Activated T-helper 1 cell treated with anti-CD3 and anti-CD28 coated beads, Interleukin-12 subunit alpha, Interleukin-12 subunit beta, Interleukin-2, Interleukin-4 antibody, amounts not matched to agents 30 ng/mL and 10 ng/mL and 1 ng/mL, durations not matched to agents 14 hours and 24 hours and 36 hours (primary cell): ENCODE measurements at regions not wholly inside any gene's neighbourhood (a gene's known extent, or its start where the extent isn't known, plus 50 kb on each side); places are given as distances from the start of the nearest gene placed in this dataset.

ENCODE experiments used
- DNase-seq: peaks from one replicate; pipeline ENCODE4 v3.0.0; 2021; ENCODE audit warnings: low spot score
- H3K27ac Mint-ChIP-seq: one replicate; pipeline ENCODE4 v1.8.0; 2021; ENCODE audit warnings: mild to moderate bottlenecking, mixed read lengths
- H3K27me3 Mint-ChIP-seq: one replicate; pipeline ENCODE4 v1.8.0; 2022; ENCODE audit warnings: mild to moderate bottlenecking, moderate library complexity, mixed read lengths; ENCODE audit not compliant: insufficient read depth
- H3K36me3 Mint-ChIP-seq: one replicate; pipeline ENCODE4 v1.8.0; 2021; ENCODE audit warnings: low read depth, mixed read lengths
- H3K4me1 Mint-ChIP-seq: one replicate; pipeline ENCODE4 v1.8.0; 2021; ENCODE audit warnings: low read depth, mixed read lengths
- H3K4me3 Mint-ChIP-seq: one replicate; pipeline ENCODE4 v1.8.0; 2021; ENCODE audit warnings: mild to moderate bottlenecking, moderate library complexity, mixed read lengths
- H3K9me3 Mint-ChIP-seq: one replicate; pipeline ENCODE4 v1.8.0; 2021; ENCODE audit warnings: mixed read lengths
- intact Hi-C: fragments of 100-400 bp; cut with micrococcal nuclease; formaldehyde crosslinking; loops from one replicate; pipeline ENCODE4 v1.15.1; 2024

DNA sequence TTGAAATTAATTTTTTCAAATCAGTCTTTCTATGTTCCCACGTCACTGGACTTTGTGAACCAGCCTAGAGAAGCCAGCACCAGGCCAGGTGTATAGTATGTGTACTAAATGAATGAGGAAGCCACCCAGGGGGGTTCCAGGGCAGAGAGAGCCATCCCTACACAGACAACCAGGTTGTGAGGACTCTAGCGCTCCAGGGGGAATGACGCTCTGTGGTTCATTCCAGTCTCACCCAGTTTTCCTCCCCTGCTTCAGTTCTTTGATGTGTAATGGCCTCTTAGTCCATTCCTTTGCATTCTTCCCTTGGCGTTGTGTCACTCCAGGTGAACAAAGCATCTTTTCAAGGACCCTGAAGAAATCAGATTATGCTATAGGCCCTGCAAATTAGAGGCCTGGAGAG lies 330.6 kb downstream of the NSG2 start:
- DNase-seq = no peak
- no peaks in the 10 kb centered on the region for H3K9me3 Mint-ChIP-seq
- no peaks in the 10 kb centered on the region for H3K36me3 Mint-ChIP-seq
- H3K4me1 Mint-ChIP-seq = no peaks in the 10 kb centered on the region
- H3K27me3 Mint-ChIP-seq = no peaks in the 10 kb centered on the region
- no peak overlapping the region for H3K4me3 Mint-ChIP-seq
- H3K27ac Mint-ChIP-seq = no peak overlapping the region
- intact Hi-C loops = no loop called here

DNA sequence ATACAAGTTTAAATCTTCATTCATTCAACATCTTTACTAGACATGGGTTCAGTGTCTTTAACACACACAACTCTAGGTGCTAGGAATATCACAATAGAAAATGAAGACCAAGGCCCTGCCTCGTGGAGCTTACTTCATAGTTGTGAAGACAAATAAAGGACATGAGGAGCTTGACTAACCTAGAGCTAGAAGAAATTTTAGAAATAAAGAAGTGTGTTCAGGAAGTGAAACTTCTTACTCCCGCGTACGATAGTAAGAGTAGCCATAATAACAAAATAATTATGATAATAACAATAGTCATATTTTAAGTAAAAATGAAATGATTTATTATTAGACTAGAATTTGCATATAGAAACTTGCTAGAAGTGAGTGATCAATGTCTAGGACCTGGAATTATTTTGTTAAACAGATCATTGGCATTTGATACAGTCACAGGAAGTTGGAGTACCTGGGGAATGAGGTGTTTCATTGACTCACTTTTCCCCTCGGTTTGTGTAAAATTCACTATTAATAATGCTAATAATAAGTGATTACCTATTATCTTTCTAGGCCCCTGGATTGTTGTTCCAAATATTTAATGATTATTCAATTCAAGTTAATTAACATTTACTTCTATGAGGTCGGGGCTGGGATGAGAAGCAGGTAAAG lies 331.3 kb downstream of the NSG2 start:
- H3K4me1 Mint-ChIP-seq = no peaks in the 10 kb centered on the region
- H3K9me3 Mint-ChIP-seq = no peaks in the 10 kb centered on the region
- DNase-seq = no peak
- intact Hi-C loops = no loop called here
- H3K27ac Mint-ChIP-seq = no peak overlapping the region
- H3K36me3 Mint-ChIP-seq = no peaks in the 10 kb centered on the region
- H3K27me3 Mint-ChIP-seq = peaks cover 1% of the 10 kb centered on the region
- no peak overlapping the region for H3K4me3 Mint-ChIP-seq

DNA sequence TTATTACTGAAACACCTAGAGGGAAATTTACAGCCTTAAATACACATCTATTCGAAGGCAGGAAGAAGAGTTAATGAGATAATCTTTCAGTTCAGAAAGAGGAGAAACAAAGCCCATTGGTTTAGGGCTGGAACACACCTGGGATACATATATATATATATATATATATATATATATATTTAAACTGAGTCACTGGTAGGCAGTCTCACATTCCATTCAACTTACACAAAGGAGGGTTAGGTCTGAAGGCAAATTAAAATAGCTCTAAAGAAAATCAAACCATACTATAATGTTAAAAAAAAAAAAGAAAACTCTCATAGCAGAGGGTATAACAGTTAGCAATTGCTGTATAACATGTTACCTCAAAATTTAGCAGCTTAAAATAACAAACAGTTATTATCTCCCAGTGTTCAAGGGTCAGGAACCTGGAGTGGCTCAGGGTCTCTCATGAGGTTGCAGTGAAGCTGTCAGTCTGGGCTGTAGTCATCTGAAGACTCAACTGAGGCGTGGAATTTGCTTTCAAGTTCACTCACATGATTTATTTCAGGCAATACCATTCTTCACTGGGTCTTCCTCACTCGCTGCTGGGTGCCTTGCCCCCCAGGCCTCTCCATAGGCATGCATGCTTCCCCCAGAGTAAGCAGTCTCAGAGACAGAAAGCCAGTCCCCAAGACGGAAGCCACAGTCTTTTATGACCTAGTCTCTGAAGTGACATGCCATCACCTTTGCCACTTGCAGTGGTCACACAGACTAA lies 332.8 kb downstream of the NSG2 start:
- no peak overlapping the region for H3K4me3 Mint-ChIP-seq
- H3K27me3 Mint-ChIP-seq = peaks cover 1% of the 10 kb centered on the region
- intact Hi-C loops = no loop called here
- H3K4me1 Mint-ChIP-seq = no peaks in the 10 kb centered on the region
- H3K36me3 Mint-ChIP-seq = no peaks in the 10 kb centered on the region
- H3K9me3 Mint-ChIP-seq = no peaks in the 10 kb centered on the region
- no peak for DNase-seq
- no peak overlapping the region for H3K27ac Mint-ChIP-seq

DNA sequence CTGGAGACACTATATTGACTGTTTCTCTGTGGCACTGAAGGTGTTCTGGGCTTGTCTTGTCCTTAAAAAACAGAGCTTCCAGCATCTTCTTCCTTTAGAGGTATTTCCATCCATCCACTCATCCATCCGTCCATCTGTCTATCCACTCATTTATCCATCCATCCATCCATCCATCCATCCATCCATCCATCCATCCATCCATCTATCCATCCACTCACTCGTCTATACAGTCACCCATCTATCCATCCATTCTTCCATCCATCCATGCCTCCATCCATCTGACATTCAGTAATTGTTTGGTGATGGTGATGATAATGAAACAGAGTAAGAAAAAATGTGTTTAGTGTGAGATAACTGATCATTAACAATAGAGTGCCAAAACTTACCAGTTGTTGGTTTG lies 334.8 kb downstream of the NSG2 start:
- Mint-ChIP-seq H3K27me3 (peaks cover 1% of the 10 kb centered on the region), H3K4me1 (no peaks in the 10 kb centered on the region), H3K9me3 (no peaks in the 10 kb centered on the region)

DNA sequence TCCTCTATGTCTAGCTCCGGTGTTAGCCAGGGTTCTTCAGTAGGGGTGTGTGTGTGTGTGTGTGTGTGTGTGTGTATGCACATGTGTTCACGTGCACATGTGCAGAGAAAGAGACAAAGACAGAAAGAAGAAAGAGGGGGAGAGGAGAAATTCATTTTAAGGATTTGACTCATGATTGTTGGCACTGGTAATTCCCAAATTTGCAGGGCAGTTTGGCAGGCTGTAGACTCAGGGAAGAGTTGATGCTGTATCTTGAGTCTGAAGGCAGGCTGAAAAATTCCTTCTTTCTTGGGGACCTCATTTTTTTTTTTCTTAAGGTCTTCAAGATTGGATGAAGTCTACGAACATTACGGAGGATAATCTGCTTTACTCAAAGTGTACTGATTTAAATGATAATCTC lies 335.7 kb downstream of the NSG2 start:
- Mint-ChIP-seq H3K9me3 (no peaks in the 10 kb centered on the region), H3K36me3 (no peaks in the 10 kb centered on the region), H3K27me3 (peaks cover 1% of the 10 kb centered on the region), H3K4me1 (no peaks in the 10 kb centered on the region), H3K27ac (no peak overlapping the region), H3K4me3 (no peak overlapping the region)
- DNase-seq = no peak
- intact Hi-C loops = no loop called here

More for the DNA sequence above, 334.8 kb downstream of the NSG2 start:
- Mint-ChIP-seq H3K36me3 (no peaks in the 10 kb centered on the region), H3K4me3 (no peak overlapping the region), H3K27ac (no peak overlapping the region)
- DNase-seq = no peak
- intact Hi-C loops = no loop called here

DNA sequence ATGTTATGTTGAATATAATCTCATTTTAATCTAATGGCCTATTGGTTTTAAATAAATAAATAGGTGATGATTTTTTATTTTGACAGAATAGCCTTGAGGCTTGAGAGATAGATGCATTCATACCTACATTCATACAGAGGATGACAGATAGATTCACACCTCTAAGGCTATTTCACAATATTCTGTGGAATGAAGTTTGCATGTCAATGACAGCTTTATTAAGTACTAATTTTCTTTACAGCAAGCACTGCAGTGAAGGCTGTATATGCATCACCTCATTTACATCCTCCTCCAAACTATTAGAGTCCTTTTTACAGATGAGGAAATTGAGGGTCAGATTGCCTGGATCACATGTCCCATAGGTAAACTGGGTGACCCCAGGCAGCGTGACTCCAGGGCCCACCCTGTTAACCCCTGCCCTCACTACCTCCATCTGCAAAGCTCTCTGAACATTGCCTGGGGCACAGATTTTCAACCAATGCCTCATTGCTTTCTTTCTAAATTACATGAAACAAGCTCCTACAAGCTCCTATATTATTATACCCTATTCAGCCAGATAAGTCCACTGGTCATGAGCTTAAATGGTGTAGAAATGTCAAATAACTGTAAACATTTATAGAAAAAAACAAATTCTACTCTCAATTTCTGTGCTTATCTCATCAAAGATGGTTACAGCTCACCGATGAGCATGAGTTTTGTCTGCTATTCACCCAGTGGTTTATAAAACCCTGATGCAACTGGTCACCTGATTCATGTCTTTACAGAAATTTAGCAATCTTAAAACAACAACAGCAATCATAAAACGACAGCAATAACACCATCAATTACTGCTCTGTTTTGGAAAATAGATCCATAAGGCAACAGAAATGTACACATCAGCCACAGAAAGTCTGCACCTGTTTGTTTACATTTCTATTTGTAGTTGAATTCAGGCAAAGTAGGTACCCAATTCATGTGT lies 338.0 kb downstream of the NSG2 start:
- H3K4me1 Mint-ChIP-seq = no peaks in the 10 kb centered on the region
- H3K27me3 Mint-ChIP-seq = peaks cover 3% of the 10 kb centered on the region
- intact Hi-C loops = no loop called here
- H3K4me3 Mint-ChIP-seq = no peak overlapping the region
- no peaks in the 10 kb centered on the region for H3K9me3 Mint-ChIP-seq
- no peak for DNase-seq
- H3K27ac Mint-ChIP-seq = no peak overlapping the region
- H3K36me3 Mint-ChIP-seq = no peaks in the 10 kb centered on the region

DNA sequence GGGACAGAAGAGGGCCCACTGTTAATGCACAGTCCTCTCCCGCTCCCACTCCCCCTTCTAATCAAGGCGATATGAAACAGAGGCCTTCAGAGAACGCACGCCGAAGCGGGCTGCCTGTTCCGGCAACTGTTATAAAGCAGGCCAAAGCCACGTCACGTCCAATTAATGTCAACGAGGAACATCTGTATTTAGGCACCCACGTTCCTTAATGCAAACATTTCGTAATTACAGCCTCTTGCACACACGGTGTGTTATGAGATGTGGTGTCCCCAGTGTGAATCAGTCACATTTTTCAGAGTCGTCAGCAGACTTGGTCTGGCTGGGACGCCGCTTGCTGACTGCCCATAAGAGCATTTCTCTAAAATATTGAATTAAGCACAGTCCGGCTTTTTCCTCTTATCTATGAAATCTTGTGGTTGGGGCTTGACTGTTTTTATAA lies 339.0 kb downstream of the NSG2 start:
- DNase-seq = no peak
- no peaks in the 10 kb centered on the region for H3K4me1 Mint-ChIP-seq
- intact Hi-C loops = no loop called here
- H3K27me3 Mint-ChIP-seq = peaks cover 3% of the 10 kb centered on the region
- no peak overlapping the region for H3K27ac Mint-ChIP-seq
- H3K9me3 Mint-ChIP-seq = no peaks in the 10 kb centered on the region
- H3K36me3 Mint-ChIP-seq = no peaks in the 10 kb centered on the region
- no peak overlapping the region for H3K4me3 Mint-ChIP-seq

DNA sequence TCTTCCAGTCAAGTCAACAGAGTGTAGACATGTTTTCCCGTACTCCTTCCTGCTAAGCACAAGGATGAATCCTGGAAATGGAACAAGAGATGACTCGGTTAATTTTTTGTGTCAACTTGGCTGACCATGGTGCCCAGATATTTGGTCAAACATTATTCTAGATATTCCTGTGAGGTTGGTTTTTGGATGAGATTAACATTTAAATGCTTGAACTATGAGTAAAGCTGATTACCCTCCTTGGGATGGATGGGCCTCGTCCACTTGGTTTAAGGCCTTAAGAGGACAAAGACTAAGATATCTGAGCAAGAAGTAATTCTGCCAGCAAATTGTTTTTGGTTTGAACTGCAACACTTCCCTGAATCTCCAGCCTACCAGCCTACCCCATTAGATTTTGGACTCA lies 338.1 kb upstream of the MSX2 start:
- Mint-ChIP-seq H3K27me3 (peaks cover 5% of the 10 kb centered on the region), H3K36me3 (no peaks in the 10 kb centered on the region), H3K4me3 (no peak overlapping the region), H3K9me3 (no peaks in the 10 kb centered on the region), H3K27ac (no peak overlapping the region), H3K4me1 (no peaks in the 10 kb centered on the region)
- no peak for DNase-seq
- intact Hi-C loops = no loop called here

DNA sequence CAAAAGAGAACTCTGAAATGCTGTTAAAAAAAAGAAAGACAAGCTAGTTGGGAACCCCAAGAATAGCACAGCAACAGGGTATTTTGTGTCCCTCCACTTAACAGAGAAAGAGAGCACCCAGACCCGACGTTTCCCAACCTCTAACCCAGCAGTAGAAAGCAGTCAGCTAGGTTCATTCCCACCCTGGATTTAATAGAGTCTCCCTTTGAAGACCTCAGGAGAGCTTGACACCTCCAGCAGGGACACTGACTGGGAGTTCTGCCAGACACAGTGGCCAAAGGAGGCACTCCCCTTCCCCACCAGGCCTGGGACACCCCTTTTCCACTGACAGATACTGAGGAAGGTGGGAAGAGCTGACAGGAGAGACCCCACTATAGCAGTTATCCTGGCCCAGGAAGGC lies 337.5 kb upstream of the MSX2 start:
- no peak overlapping the region for H3K27ac Mint-ChIP-seq
- no peak overlapping the region for H3K4me3 Mint-ChIP-seq
- peaks cover 4% of the 10 kb centered on the region for H3K27me3 Mint-ChIP-seq
- no peaks in the 10 kb centered on the region for H3K36me3 Mint-ChIP-seq
- no peaks in the 10 kb centered on the region for H3K4me1 Mint-ChIP-seq
- no peaks in the 10 kb centered on the region for H3K9me3 Mint-ChIP-seq
- no peak for DNase-seq
- intact Hi-C loops = no loop called here

DNA sequence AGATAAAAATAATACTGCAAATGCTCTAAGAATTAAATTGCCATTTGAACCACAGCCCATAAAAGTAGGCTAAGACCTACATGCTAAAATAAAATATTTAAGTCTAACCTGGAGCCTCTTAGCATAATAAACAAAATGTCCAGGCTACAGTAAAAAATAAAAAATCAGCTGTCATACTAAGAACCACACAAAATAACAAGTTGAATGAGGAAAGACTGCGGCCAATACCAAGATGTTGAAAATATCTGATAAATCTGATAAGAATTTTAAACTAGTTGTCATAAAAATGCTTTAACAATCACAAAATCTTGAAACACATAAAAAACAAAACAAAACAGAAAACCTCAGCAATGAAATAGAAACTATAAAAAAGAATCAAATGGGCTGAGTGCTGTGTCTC lies 336.9 kb upstream of the MSX2 start:
- H3K4me1 Mint-ChIP-seq = no peaks in the 10 kb centered on the region
- no peak overlapping the region for H3K27ac Mint-ChIP-seq
- no peaks in the 10 kb centered on the region for H3K36me3 Mint-ChIP-seq

DNA sequence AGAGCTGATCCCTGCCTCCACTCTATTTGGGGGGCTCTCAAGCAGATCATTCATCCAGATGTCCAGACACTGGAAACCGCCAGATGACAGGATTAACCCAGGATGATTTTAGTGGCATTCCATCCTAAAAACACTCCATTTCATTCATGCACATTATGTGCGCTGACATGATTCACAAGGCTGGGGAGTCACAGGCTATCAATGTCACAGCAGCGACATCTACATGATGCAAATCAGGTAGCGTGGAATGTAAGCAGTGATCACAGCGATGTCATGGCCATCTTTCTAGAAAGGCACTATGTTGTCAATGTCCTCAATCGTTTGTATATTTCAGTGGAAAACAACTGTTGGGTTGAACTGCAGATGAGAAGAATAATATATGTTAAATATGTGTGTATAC lies 331.5 kb upstream of the MSX2 start:
- Mint-ChIP-seq H3K4me1 (no peaks in the 10 kb centered on the region), H3K4me3 (no peak overlapping the region), H3K27me3 (peaks cover 2% of the 10 kb centered on the region), H3K9me3 (no peaks in the 10 kb centered on the region), H3K36me3 (no peaks in the 10 kb centered on the region), H3K27ac (no peak overlapping the region)
- DNase-seq = no peak
- intact Hi-C loops = no loop called here

More for the DNA sequence above, 336.9 kb upstream of the MSX2 start:
- Mint-ChIP-seq H3K9me3 (no peaks in the 10 kb centered on the region), H3K27me3 (peaks cover 4% of the 10 kb centered on the region), H3K4me3 (no peak overlapping the region)
- intact Hi-C loops = no loop called here
- DNase-seq = no peak

DNA sequence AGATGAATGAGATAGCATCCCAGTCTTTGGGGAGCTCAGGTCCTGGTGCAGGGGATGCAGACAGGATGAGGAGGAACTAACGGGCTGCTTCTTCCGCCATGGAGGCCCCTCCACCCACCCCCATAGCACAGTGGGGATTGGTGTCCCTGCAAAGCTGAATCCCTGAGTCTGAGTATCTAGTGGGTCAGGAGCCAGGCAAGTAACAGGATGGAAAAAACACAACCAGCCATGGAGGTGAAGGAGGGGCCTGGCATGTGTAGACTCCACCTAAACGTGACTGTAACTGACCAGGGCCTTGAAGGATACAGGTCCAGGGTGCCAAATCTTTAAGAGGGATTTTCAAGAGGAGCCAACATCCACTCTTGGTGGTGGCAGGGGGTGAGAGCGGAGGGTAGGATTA lies 327.8 kb upstream of the MSX2 start:
- Mint-ChIP-seq H3K27ac (no peak overlapping the region), H3K27me3 (no peaks in the 10 kb centered on the region), H3K36me3 (no peaks in the 10 kb centered on the region), H3K9me3 (no peaks in the 10 kb centered on the region), H3K4me3 (no peak overlapping the region), H3K4me1 (no peaks in the 10 kb centered on the region)
- intact Hi-C loops = no loop called here
- DNase-seq = no peak

DNA sequence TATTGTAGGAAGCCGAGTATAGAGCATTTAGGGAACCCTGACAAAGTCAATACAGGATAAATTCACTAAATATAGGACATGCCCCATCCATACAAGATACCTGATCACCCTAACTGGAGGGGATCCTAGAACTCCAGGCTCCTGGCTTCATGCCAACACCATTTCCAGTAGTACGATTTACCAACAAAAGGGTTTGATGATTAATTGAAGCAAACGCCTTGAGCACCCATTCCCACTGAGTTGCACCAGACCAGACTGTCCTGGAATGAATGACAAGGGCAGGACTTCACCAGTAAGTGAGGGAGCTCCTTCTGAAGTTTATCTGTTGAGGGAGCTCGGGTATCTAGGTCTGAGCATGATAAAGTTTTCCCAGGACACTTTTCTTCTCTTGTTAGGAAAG lies 327.2 kb upstream of the MSX2 start:
- Mint-ChIP-seq H3K4me1 (no peaks in the 10 kb centered on the region), H3K4me3 (no peak overlapping the region), H3K27ac (no peak overlapping the region), H3K36me3 (no peaks in the 10 kb centered on the region), H3K27me3 (no peaks in the 10 kb centered on the region), H3K9me3 (no peaks in the 10 kb centered on the region)
- no peak for DNase-seq
- intact Hi-C loops = no loop called here
